HG03060 (cell line): ENCODE measurements at regions not wholly inside any gene's neighbourhood (a gene's known extent, or its start where the extent isn't known, plus 50 kb on each side); places are given as distances from the start of the nearest gene placed in this dataset.
"Not testable (repeated sequence)": the region's sequence is repeated elsewhere in the genome, so short reads cannot be mapped to it uniquely, and the experiment has no call there.

ENCODE experiments used
- ATAC-seq: cut with Tn5 transposase; IDR thresholded peaks from one replicate; pipeline ENCODE4 v1.9.1; 2021; ENCODE audit warnings: low read depth, moderate number of reproducible peaks; ENCODE audit not compliant: unreplicated experiment

DNA sequence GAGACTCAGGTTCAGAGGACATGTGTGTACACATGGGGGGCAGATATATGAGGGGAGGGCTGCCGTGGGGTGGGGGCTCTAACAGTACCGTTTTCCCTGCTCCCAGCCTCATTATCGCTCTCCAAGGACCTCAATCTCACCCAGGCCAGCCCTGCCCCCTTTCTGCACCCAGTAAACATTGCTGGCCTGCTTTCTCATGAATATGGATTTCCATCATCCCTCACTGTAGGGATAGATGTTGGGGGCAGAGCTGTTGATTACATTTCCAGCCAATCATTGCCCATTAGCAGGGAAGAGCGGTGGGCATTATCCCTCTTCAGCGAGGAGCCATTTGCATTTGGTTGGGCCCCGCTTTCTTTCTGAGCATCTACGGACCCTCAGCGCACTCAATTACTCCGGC lies 273.8 kb downstream of the RPS6KC1 start:
- ATAC-seq, result no peak

DNA sequence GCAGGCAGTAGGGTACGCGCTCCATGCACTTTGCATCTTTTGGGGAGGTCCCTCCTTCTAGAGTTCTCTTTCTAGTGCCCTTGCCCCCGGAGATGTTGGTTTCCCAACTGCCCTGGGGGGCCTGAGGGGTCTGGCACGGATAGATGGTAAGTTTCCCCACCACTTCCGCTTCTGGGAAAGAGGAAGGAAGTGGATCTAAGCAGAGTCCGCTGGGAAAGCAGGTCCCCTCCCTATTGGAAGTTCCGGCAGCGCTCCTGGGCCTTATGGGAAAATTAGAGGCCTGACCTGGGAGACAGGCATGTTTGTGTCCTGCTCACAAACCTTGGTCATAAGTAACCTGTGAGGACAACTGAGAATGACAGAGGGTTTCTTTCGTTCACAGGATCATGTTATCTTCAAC lies 274.4 kb downstream of the RPS6KC1 start:
- ATAC-seq, result no peak

DNA sequence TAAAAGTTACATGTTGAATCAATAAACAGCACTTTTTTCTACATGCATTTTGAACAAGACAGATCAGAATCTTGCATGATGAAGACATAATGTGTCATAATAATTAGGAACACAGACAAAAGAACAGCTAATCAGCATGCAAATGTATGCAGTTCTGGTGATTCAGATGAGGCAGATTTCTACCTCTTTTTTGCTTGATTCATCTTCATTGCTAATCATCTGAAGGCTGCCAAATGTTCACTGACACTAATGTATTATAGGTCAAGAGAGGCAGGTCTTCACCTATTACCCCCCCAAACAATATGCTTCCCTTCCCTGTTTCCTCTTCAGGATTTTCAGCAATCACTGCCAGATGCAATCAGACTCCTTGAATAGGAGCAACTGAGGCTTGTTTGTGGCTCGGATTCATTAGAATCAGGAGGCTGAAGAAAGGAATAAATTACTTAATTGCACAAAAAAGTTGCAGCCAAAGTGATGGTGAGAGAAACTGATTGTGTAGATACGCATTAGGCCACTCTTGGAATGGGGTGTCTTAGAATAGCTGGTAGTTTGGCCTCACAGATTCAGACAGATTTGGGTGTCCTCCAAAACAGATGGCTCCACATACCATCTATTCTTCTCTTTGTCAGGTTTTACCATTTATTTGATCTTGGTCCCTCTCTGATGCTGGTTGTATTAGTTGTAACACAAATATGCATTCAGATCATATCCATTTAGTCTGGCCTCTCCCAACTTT lies 275.4 kb downstream of the RPS6KC1 start:
- ATAC-seq, result no peak

DNA sequence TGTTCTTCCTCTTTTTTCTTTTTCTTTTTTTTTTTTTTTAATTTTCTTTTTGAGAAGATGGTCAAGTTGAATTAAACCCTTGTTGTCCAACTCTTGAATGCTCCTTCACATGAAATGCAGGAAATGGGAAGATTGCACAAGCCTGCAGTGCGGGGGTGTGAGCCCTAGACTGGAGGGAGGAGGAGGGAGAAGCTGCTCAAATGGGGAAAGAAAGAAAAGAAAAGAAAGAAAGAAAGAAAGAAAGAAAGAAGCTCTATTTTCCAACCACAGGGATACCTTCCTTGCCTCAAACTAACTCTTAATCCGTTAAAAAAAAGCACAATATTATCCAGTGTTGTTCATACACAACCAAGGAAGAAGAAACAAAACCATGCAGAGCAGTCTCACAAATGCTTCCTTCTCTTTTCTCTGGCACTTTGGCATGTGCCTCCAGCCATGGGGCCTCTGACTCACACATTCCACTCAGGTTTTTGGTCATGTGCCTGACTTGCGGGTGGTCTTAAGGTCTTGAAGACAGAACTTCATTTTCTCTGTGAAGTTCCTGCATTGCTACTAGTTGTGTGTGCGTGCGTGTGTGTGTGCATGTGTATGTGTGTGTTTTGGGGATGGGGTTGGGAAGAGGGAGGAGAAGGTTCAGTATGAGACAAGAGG lies 276.1 kb downstream of the RPS6KC1 start:
- ATAC-seq, result no peak

DNA sequence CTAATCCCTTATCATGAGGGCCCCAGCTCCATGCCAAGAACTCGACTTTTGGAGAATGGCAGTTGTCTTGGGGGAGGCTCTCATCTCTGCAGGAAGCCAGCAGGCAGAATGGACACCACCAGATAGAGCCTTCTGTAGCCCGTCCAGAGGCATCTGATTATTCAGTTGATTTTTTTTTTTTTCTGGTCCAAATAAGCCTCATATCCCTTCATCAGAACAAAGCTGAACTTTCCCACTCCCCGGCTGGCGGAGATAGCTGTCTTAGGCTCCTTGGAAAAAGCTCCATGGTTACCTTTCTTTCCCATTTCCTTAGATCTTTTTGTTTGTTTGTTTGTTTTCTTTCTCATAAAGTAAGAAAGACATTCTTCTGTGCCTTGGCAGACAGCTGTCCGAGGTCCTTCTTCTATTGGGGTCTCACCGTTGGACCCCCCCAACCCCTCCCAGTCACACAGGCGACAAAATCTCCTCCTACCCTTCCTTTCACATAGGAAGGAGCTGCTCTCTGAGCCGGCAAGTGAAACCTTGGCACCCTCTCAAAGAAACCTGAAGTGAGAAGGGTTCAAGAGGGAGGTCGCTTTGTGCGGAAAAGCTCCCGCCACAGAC lies 278.5 kb downstream of the RPS6KC1 start:
- no peak for ATAC-seq

DNA sequence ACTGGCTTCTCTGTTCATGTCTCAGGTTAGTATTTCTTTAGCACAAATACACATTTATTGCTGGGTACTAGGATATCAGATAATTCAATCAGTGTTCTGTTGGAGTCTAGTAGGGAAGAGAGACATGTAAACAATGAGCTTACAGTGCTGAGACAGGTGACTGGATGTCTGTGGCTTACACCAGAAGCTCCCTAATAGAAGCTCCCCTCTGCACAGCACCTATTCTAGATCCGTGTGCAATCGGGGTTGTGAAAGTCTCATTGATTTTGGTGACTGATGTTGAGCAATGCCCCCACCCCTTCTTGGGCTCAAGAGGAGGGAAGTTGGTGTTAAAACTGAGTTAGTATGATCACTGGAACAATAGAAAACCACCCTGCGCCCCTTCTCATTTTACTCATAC lies 279.2 kb downstream of the RPS6KC1 start:
- no peak for ATAC-seq

DNA sequence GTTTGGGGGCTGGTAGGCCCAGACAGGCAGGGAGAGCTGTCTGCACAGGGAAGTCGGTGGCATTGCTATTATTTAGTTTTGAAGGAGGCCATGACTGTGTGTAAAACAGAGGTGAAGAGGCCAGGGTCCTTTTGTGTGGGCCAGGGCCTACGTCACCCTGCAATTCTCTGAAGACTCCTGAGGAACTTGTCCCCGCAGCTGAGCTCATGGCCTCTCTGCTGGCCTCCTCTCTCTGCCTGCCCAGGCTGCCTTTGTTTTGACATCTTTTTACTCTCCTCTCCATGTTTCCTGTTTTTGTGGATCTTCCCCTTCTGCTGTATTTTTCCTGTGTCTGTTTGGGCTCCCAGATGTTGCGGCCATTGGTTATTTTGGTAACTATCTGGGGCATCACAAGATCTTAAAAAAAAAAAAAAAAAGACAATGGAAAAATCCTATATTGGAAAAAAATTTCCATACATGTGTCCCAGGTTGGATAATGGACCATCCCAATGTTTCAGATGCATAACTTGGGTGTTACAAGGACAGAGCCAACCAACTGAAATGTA lies 280.7 kb downstream of the RPS6KC1 start:
- no peak for ATAC-seq

DNA sequence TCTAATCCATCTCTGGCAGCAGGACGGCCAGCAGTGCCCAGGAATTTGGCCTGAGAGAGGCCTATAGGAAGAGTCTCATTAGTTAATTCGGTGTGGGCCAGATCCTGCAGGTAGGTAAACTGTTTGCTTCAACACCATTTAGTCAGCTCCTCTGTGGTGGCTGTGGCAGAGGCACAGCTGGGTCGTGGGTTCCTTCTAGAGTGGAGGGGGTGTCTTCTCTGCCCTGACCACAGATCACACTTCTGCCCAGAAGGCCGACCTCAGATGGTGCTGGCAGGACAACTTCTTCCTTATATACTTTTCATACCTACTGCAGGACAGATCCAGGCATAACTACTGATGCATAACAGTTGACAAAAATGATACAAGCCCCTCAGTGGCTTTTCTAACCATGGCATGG lies 281.4 kb downstream of the RPS6KC1 start:
- ATAC-seq, result no peak

DNA sequence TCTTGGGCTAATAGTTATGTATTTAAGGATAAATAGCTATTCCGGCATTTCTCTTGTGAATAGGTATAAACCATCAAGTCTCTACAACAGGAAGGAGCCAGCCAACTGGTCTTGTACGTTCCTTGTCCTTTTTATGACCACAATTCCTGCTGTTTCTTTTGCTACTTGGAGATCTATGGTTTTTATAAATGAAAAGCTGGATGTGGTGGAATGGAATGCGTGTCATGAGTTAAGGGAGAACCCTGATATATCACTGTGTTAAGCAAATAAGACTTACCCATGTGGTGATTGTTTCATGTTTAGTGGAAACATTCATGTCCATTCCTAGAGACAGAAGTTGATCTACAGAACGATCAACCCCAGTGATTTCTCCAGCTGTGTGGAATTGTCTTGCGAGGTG lies 282.1 kb downstream of the RPS6KC1 start:
- no peak for ATAC-seq

DNA sequence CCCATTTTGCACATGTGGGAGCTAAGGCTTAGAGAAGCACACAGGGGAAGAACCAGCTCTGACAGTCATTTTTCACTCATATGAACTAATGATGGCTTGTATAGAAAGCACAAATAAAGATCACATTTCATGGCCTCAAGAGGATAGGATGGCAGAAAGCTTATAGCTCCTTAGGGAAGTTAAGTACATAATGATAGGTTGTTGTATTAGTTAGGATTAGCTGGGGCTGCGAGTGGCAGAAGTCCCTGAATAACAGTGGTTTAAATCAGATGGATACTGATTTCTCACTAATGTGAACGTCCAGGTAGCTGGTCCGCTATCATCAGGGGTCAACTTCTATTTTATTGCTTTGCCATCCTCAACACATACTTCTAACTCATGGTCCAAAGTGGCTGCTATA lies 284.0 kb downstream of the RPS6KC1 start:
- ATAC-seq, result no peak

DNA sequence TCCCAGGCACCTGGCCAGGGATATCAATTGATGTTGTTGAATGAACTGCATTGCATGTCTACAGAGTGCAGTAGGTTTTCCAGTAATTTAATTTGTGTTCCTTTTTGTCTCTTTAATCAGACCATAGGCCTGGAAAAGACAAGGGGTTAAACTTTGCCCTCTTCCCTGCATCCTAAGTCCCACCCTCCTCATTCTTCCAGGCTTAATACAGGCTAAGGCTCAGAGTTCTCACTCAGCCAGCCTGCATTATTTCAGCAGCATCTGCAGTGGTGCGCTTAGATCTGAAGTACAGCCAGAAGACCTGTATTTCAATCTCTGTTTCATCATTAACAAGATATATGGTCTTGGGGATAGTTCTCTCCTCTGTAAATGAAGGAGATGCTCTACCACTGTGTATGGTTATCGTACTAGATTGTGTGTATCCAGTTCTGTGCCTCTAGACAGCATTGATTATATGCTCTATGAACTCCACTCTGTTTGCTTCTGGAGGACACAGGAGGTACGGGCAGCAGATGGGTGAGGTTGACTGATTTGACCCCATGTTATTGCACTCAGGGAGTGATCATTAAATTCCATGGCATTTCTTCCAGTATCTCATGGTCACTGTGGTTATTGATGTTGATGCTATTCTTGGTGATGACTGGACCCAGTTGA lies 286.1 kb downstream of the RPS6KC1 start:
- ATAC-seq, result no peak

DNA sequence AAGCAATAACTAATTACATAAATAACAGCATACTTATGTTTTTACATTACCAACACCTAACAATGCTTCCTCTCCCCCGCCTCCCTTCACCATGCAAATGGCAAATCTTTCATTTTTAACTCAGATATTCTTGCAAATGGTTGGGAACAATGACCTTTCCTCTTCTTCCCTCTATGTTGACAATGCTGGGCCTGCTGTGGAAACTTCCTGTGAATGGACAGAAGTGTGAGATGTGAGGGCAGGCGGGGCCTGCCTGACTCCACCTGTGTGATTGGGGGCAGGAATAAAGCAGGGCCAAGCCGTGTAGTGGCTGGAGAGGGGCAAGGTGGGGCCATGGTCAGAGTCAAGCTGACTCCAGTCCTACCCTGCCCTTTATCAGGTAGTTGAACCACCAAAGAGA lies 289.6 kb downstream of the RPS6KC1 start:
- no peak for ATAC-seq

DNA sequence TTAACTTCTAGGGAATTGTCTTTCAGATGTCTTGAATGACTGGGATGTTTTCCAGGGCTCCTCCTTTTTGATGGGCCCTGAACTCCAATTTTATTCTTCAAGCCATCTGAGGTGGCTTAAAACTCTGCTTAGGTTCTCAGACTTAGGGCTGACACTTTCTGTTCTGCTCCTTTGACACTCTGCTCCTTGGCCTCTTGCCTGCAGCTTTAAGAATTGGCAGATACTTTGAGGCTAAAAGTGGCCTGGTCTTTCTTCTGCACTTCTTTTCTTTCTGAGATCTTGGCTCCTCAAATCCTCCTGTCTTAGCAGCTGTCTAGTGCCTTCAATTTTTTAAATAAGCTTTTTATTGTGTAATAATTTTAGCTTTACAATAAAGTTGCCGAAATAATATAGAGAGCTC lies 294.6 kb downstream of the RPS6KC1 start:
- no peak for ATAC-seq

DNA sequence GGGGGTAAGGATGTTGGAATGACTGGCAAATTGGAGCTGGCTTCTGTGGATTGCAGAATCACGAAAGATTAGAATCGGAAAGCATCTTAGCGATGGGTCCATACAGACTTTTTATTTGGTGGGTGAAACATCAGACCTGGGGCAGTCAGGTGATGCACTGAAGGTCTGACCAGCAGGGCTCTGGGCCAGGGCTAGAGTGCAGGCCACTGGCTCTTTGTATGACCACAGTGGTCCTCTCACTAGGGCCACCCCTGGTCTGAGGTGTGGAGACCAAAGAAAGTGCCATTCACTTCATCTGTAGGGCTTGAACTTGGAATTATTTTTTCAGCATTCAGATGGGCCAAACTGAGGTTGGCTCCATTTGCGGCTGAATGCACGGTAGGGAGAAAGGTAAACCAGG lies 306.4 kb downstream of the RPS6KC1 start:
- ATAC-seq, result no peak

DNA sequence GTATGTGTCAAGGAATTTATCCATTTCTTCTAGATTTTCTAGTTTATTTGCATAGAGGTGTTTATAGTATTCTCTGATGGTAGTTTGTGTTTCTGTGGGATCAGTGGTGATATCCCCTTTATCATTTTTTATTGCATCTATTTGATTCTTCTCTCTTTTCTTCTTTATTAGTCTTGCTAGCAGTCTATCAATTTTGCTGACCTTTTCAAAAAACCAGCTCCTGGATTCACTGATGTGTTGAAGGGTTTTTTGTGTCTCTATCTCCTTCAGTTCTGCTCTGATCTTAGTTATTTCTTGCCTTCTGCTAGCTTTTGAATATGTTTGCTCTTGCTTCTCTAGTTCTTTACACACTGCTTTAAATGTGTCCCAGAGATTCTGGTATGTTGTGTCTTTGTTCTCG lies 307.3 kb downstream of the RPS6KC1 start:
- ATAC-seq, result not testable (repeated sequence)

DNA sequence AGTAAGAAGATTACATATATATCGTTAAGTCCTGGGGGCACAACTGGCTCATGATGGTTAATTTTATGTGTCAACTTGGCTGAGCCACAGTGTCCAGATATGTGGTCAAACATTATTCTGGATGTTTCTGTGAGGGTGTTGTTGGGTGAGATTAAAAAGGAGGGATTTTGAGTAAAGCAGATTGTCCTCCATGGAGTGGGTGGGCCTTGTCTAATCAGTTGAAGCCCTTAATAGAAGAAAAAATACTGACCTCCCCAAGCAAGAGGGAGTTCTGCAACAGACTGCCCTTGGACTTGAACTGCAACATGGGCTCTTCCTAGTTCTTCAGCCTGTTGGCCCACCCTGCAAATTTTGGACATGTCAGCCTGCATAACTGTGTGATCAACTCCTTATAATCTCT lies 311.6 kb downstream of the RPS6KC1 start:
- ATAC-seq, result no peak

DNA sequence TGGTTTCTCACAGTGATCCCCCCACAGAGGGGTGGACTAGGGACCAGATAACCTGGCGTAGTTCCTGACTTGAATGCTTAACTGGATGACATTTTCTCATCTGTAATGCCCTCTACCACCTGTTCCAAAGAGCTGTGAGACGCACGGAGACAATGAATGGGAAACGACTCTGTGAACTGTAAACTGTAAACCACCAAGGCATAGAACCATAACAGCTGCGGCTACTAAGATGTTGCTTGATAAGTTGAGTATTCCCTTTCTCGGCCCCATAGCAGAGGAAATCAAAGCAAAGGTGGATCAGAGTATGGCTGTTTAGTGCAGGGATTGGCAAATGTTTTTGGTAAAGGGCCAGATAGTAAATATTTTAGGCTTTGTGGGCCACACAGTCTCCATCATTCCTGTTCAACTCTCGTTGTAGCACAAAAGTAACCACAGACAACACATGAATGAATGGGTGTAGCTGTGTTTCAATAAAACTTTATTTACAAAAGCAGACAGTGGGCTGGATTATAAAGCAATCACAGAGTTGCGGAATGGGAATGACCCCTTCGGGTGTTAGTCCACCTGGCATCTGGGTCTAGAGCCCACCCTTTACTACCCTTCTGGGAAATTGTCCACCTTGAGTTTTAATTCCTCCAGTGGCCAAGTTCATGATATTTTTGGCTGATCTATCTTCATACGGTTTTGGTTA lies 315.2 kb downstream of the RPS6KC1 start:
- ATAC-seq, result no peak

DNA sequence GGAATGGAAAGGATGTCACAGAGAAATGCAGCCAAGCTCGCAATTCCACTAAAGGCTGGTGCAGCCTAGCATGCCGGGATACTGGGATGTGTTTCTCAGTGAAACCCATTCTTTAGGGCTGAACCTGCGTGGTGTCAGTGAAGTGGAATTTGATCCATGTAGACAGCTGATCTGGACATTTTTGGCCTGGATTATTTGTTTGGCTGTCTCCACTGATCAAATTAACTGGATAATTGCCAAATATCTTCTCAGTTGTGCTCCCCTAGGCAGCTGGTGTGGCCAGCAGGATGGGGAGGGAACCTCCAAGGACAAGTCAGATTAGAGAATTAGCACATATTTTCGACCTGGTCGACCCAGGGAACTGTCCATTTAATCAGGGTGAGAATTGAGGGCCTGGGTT lies 318.4 kb downstream of the RPS6KC1 start:
- no peak for ATAC-seq

DNA sequence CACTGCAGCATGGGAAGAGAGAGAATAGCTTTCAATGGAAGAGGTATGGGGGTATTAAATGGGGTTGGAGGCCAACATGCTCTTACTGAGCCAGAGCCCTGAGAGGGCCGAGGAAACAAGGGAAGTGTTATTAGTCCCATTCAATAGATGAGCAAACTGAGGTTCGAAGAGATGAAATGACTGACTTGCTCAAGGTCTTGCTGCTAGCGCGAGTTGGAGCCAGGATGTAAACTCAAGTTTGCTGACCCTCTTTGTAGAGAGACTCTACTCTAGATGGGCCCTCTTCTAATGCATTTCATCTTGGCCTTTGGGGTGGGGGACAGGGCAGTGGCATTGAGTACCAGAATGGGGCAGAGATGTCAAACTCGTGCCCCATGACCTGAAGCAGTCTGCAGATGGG lies 319.5 kb downstream of the RPS6KC1 start:
- no peak for ATAC-seq

DNA sequence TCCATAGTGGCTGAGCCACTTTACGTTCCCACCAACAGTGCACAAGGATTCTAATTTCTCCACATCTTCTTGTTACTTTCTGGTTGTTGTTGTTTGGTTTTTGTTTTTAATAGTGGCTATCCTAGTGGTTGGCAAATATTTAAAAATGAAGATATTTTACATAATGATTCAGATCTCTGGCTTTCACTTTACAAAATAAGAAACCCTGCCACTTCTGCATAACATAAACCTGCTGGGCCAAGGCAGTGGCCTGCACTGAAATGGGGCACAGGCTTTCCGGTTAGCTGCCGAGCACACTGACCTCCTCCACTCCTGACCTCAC lies 320.4 kb downstream of the RPS6KC1 start:
- ATAC-seq, result no peak
